GM23338 (cell line): ENCODE measurements at regions not wholly inside any gene's neighbourhood (a gene's known extent, or its start where the extent isn't known, plus 50 kb on each side); places are given as distances from the start of the nearest gene placed in this dataset.

Source experiments
- ATAC-seq: fragments of 200-7000 bp; cut with Tn5 transposase; 3 replicates; pipeline ENCODE4 v1.9.1; 2020
- DNase-seq: peaks from one replicate; pipeline ENCODE4 v3.0.0-alpha.2; 2015; ENCODE audit warnings: low spot score
- H2AFZ ChIP-seq: fragments of 200-600 bp; sonication (generic); 2 replicates; pipeline ENCODE4 v1.8.0; 2016; ENCODE audit warnings: antibody characterized with exemption, mild to moderate bottlenecking, moderate library complexity
- H3F3A ChIP-seq: fragments of 200-600 bp; sonication (generic); replicated peaks from 2 replicates; pipeline ENCODE4 v1.8.0; 2017; ENCODE audit warnings: antibody characterized with exemption, mixed run types, low read depth
- H3K27ac ChIP-seq: fragments of 200-600 bp; sonication (generic); 2 replicates; pipeline ENCODE4 v1.6.1; 2016; ENCODE audit warnings: low read depth
- H3K27me3 ChIP-seq: fragments of 200-600 bp; sonication (generic); 2 replicates; pipeline ENCODE4 v1.8.0; 2016; ENCODE audit warnings: mild to moderate bottlenecking, mixed run types, moderate library complexity; ENCODE audit not compliant: insufficient read depth
- H3K36me3 ChIP-seq: fragments of 200-600 bp; sonication (generic); 2 replicates; pipeline ENCODE4 v1.8.0; 2016; ENCODE audit warnings: mild to moderate bottlenecking; ENCODE audit not compliant: insufficient read depth
- H3K4me1 ChIP-seq: fragments of 200-600 bp; sonication (generic); 2 replicates; pipeline ENCODE4 v1.8.0; 2016; ENCODE audit warnings: mild to moderate bottlenecking, moderate library complexity; ENCODE audit not compliant: insufficient read depth
- H3K4me2 ChIP-seq: fragments of 200-600 bp; sonication (generic); 2 replicates; pipeline ENCODE4 v1.7.1; 2017; ENCODE audit warnings: mixed run types
- H3K4me3 ChIP-seq: fragments of 200-600 bp; sonication (generic); 2 replicates; pipeline ENCODE4 v1.6.1; 2016; ENCODE audit warnings: mixed run types
- H3K79me2 ChIP-seq: fragments of 200-600 bp; sonication (generic); replicated peaks from 2 replicates; pipeline ENCODE4 v1.8.0; 2017; ENCODE audit warnings: mild to moderate bottlenecking; ENCODE audit not compliant: insufficient read depth
- H3K9me2 ChIP-seq: fragments of 200-600 bp; sonication (generic); 2 replicates; pipeline ENCODE4 v1.8.0; 2017; ENCODE audit not compliant: insufficient read depth
- H4K20me1 ChIP-seq: fragments of 200-600 bp; sonication (generic); replicated peaks from 2 replicates; pipeline ENCODE4 v1.8.0; 2017; ENCODE audit warnings: mild to moderate bottlenecking; ENCODE audit not compliant: insufficient read depth
- H3K27ac Mint-ChIP-seq: 2 replicates; pipeline ENCODE4 v1.8.0; 2020; ENCODE audit warnings: inconsistent platforms, mild to moderate bottlenecking, moderate library complexity, mixed read lengths
- H3K27me3 Mint-ChIP-seq: 3 replicates; pipeline ENCODE4 v1.8.0; 2022; ENCODE audit warnings: low read depth, mild to moderate bottlenecking, moderate library complexity, mixed read lengths, inconsistent platforms; ENCODE audit not compliant: insufficient read depth, poor library complexity
- H3K36me3 Mint-ChIP-seq: 3 replicates; pipeline ENCODE4 v1.8.0; 2021; ENCODE audit warnings: low read depth, mild to moderate bottlenecking, inconsistent platforms, moderate library complexity, mixed read lengths
- H3K4me1 Mint-ChIP-seq: 3 replicates; pipeline ENCODE4 v1.8.0; 2020; ENCODE audit warnings: mild to moderate bottlenecking, inconsistent platforms, mixed read lengths
- H3K4me3 Mint-ChIP-seq: 3 replicates; pipeline ENCODE4 v1.8.0; 2021; ENCODE audit warnings: moderate library complexity, mild to moderate bottlenecking, inconsistent platforms, mixed read lengths
- H3K9me3 Mint-ChIP-seq: 3 replicates; pipeline ENCODE4 v1.8.0; 2020; ENCODE audit warnings: moderate library complexity, mild to moderate bottlenecking, inconsistent platforms, mixed read lengths
- CREB1 ChIP-seq: fragments of 250-450 bp; sonication (Bioruptor Pico); IDR thresholded peaks from 2 replicates; pipeline ENCODE4 v1.5.0; 2020; ENCODE audit warnings: low read depth, mild to moderate bottlenecking, moderate library complexity
- EZH2 ChIP-seq: fragments of 200-600 bp; sonication (generic); IDR thresholded peaks from one replicate; pipeline ENCODE4 v1.8.0; 2017; ENCODE audit warnings: antibody characterized with exemption, mild to moderate bottlenecking, low read depth; ENCODE audit not compliant: unreplicated experiment
- EZH2phosphoT487 ChIP-seq: fragments of 200-600 bp; sonication (generic); IDR thresholded peaks from one replicate; pipeline ENCODE4 v1.8.1; 2018; ENCODE audit warnings: antibody characterized with exemption; ENCODE audit not compliant: unreplicated experiment
- JUNB ChIP-seq: IDR thresholded peaks from one replicate; pipeline ENCODE4 v1.6.1; 2016; ENCODE audit warnings: antibody characterized with exemption; ENCODE audit not compliant: unreplicated experiment
- NANOG ChIP-seq: IDR thresholded peaks from 2 replicates; pipeline ENCODE4 v1.6.1; 2016; ENCODE audit warnings: antibody characterized with exemption, borderline replicate concordance
- POLR2AphosphoS5 ChIP-seq: IDR thresholded peaks from 2 replicates; pipeline ENCODE4 v1.6.1; 2016; ENCODE audit warnings: antibody characterized with exemption, low read depth
- STAT1 ChIP-seq: IDR thresholded peaks from one replicate; pipeline ENCODE4 v1.6.1; 2016; ENCODE audit warnings: antibody characterized with exemption; ENCODE audit not compliant: unreplicated experiment
- ZNF114 ChIP-seq: fragments of 250-450 bp; sonication (Bioruptor Pico); IDR thresholded peaks from 2 replicates; pipeline ENCODE4 v1.5.0; 2020; ENCODE audit warnings: mild to moderate bottlenecking, moderate library complexity
- ZNF331 ChIP-seq: fragments of 250-450 bp; sonication (Bioruptor Pico); IDR thresholded peaks from 2 replicates; pipeline ENCODE4 v1.5.0; 2020; ENCODE audit warnings: low read depth, mild to moderate bottlenecking, moderate library complexity
- TF ChIP-seq, protein P1 (sequence below): IDR thresholded peaks from 2 replicates; pipeline ENCODE4 v1.6.1; 2016; ENCODE audit warnings: antibody characterized with exemption
- TF ChIP-seq, protein P2 (sequence below): IDR thresholded peaks from one replicate; pipeline ENCODE4 v1.6.1; 2018; ENCODE audit warnings: antibody characterized with exemption; ENCODE audit not compliant: unreplicated experiment
- TF ChIP-seq, protein P3 (sequence below): fragments of 250-450 bp; sonication (Bioruptor Pico); IDR thresholded peaks from 2 replicates; pipeline ENCODE4 v1.5.0; 2020; ENCODE audit warnings: mild to moderate bottlenecking, moderate library complexity
- TF ChIP-seq, protein P4 (sequence below), 2 experiments: fragments of 200-600 bp in 1 of 2; sonication (generic) in 1 of 2; conservative IDR thresholded peaks; 2 replicates each; pipeline versions ENCODE4 v1.5.1 to v1.6.1; 2016 to 2017; ENCODE audit warnings: antibody characterized with exemption in 2 of 2, low read depth in 2 of 2, mild to moderate bottlenecking in 2 of 2, moderate library complexity in 1 of 2

DNA sequence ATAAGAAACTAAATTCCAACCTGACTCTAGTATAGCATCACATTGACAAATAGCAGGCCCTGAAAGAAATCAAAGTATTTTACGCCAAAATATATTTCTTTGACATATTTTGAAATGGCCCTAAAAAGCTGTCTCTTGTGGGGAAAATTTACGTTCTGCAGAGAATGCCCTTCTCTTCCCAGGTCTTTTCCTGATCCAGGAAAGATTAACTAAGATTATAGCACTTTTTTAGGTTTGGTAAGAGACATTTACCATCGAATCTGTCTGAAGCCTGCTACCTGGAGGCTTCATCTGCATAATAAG, 121.1 kb downstream of the ATXN3L start:
- H3K27ac ChIP-seq = peak overlapping the region; percentile 99
- Mint-ChIP-seq H3K4me1 (peaks cover 32% of the 10 kb centered on the region), H3K27ac (peak overlapping the region; percentile 97), H3K27me3 (peaks cover 8% of the 10 kb centered on the region), H3K36me3 (peaks cover 8% of the 10 kb centered on the region; the same call in 2 of the 3 replicates), H3K9me3 (peaks cover 3% of the 10 kb centered on the region; the same call in 2 of the 3 replicates), H3K4me3 (peak overlapping the region; percentile 41; the same call in 2 of the 3 replicates)
- DNase-seq = no peak
- H3K79me2 ChIP-seq = no peaks in the 10 kb centered on the region
- H3K4me3 ChIP-seq = no peak overlapping the region; the same call in 1 of the 2 replicates
- TF ChIP-seq CREB1 (CRISPR knock-in tag) (no peak), EZH2phosphoT487 (no peak), EZH2 (no peak), JUNB (no peak), ZNF114 (no peak), ZNF331 (CRISPR knock-in tag) (no peak), NANOG (no peak), POLR2AphosphoS5 (no peak), STAT1 (no peak)
- TF ChIP-seq, protein P1, sequence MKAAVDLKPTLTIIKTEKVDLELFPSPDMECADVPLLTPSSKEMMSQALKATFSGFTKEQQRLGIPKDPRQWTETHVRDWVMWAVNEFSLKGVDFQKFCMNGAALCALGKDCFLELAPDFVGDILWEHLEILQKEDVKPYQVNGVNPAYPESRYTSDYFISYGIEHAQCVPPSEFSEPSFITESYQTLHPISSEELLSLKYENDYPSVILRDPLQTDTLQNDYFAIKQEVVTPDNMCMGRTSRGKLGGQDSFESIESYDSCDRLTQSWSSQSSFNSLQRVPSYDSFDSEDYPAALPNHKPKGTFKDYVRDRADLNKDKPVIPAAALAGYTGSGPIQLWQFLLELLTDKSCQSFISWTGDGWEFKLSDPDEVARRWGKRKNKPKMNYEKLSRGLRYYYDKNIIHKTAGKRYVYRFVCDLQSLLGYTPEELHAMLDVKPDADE = no peak
- TF ChIP-seq, protein P2, sequence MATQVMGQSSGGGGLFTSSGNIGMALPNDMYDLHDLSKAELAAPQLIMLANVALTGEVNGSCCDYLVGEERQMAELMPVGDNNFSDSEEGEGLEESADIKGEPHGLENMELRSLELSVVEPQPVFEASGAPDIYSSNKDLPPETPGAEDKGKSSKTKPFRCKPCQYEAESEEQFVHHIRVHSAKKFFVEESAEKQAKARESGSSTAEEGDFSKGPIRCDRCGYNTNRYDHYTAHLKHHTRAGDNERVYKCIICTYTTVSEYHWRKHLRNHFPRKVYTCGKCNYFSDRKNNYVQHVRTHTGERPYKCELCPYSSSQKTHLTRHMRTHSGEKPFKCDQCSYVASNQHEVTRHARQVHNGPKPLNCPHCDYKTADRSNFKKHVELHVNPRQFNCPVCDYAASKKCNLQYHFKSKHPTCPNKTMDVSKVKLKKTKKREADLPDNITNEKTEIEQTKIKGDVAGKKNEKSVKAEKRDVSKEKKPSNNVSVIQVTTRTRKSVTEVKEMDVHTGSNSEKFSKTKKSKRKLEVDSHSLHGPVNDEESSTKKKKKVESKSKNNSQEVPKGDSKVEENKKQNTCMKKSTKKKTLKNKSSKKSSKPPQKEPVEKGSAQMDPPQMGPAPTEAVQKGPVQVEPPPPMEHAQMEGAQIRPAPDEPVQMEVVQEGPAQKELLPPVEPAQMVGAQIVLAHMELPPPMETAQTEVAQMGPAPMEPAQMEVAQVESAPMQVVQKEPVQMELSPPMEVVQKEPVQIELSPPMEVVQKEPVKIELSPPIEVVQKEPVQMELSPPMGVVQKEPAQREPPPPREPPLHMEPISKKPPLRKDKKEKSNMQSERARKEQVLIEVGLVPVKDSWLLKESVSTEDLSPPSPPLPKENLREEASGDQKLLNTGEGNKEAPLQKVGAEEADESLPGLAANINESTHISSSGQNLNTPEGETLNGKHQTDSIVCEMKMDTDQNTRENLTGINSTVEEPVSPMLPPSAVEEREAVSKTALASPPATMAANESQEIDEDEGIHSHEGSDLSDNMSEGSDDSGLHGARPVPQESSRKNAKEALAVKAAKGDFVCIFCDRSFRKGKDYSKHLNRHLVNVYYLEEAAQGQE = no peak
- TF ChIP-seq, protein P3, sequence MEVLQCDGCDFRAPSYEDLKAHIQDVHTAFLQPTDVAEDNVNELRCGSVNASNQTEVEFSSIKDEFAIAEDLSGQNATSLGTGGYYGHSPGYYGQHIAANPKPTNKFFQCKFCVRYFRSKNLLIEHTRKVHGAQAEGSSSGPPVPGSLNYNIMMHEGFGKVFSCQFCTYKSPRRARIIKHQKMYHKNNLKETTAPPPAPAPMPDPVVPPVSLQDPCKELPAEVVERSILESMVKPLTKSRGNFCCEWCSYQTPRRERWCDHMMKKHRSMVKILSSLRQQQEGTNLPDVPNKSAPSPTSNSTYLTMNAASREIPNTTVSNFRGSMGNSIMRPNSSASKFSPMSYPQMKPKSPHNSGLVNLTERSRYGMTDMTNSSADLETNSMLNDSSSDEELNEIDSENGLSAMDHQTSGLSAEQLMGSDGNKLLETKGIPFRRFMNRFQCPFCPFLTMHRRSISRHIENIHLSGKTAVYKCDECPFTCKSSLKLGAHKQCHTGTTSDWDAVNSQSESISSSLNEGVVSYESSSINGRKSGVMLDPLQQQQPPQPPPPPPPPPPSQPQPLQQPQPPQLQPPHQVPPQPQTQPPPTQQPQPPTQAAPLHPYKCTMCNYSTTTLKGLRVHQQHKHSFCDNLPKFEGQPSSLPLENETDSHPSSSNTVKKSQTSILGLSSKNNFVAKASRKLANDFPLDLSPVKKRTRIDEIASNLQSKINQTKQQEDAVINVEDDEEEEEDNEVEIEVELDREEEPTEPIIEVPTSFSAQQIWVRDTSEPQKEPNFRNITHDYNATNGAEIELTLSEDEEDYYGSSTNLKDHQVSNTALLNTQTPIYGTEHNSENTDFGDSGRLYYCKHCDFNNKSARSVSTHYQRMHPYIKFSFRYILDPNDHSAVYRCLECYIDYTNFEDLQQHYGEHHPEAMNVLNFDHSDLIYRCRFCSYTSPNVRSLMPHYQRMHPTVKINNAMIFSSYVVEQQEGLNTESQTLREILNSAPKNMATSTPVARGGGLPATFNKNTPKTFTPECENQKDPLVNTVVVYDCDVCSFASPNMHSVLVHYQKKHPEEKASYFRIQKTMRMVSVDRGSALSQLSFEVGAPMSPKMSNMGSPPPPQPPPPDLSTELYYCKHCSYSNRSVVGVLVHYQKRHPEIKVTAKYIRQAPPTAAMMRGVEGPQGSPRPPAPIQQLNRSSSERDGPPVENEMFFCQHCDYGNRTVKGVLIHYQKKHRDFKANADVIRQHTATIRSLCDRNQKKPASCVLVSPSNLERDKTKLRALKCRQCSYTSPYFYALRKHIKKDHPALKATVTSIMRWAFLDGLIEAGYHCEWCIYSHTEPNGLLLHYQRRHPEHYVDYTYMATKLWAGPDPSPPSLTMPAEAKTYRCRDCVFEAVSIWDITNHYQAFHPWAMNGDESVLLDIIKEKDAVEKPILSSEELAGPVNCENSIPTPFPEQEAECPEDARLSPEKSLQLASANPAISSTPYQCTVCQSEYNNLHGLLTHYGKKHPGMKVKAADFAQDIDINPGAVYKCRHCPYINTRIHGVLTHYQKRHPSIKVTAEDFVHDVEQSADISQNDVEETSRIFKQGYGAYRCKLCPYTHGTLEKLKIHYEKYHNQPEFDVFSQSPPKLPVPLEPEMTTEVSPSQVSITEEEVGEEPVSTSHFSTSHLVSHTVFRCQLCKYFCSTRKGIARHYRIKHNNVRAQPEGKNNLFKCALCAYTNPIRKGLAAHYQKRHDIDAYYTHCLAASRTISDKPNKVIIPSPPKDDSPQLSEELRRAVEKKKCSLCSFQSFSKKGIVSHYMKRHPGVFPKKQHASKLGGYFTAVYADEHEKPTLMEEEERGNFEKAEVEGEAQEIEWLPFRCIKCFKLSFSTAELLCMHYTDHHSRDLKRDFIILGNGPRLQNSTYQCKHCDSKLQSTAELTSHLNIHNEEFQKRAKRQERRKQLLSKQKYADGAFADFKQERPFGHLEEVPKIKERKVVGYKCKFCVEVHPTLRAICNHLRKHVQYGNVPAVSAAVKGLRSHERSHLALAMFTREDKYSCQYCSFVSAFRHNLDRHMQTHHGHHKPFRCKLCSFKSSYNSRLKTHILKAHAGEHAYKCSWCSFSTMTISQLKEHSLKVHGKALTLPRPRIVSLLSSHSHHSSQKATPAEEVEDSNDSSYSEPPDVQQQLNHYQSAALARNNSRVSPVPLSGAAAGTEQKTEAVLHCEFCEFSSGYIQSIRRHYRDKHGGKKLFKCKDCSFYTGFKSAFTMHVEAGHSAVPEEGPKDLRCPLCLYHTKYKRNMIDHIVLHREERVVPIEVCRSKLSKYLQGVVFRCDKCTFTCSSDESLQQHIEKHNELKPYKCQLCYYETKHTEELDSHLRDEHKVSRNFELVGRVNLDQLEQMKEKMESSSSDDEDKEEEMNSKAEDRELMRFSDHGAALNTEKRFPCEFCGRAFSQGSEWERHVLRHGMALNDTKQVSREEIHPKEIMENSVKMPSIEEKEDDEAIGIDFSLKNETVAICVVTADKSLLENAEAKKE (CRISPR knock-in tag) = no peak
- TF ChIP-seq, protein P4, sequence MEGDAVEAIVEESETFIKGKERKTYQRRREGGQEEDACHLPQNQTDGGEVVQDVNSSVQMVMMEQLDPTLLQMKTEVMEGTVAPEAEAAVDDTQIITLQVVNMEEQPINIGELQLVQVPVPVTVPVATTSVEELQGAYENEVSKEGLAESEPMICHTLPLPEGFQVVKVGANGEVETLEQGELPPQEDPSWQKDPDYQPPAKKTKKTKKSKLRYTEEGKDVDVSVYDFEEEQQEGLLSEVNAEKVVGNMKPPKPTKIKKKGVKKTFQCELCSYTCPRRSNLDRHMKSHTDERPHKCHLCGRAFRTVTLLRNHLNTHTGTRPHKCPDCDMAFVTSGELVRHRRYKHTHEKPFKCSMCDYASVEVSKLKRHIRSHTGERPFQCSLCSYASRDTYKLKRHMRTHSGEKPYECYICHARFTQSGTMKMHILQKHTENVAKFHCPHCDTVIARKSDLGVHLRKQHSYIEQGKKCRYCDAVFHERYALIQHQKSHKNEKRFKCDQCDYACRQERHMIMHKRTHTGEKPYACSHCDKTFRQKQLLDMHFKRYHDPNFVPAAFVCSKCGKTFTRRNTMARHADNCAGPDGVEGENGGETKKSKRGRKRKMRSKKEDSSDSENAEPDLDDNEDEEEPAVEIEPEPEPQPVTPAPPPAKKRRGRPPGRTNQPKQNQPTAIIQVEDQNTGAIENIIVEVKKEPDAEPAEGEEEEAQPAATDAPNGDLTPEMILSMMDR (conservative IDR thresholded peaks at IDR 0.05; ENCODE audit: low read depth in 2 of 2) = no peak
- H2AFZ ChIP-seq = no peak overlapping the region
- H3K4me2 ChIP-seq = peak overlapping the region; percentile 44; the same call in 1 of the 2 replicates
- no peaks in the 10 kb centered on the region for H3K36me3 ChIP-seq
- H4K20me1 ChIP-seq = no peaks in the 10 kb centered on the region
- peaks cover 25% of the 10 kb centered on the region for H3K4me1 ChIP-seq
- no peaks in the 10 kb centered on the region for H3K27me3 ChIP-seq
- no peaks in the 10 kb centered on the region; the same call in 1 of the 2 replicates for H3F3A ChIP-seq
- peak; percentile 69; the same call in 2 of the 3 replicates for ATAC-seq
- no peaks in the 10 kb centered on the region for H3K9me2 ChIP-seq
